Stimulated activated CD8-positive, alpha-beta memory T cell treated with anti-CD3 and anti-CD28 coated beads, Interleukin-12 subunit alpha, Interleukin-12 subunit beta, amount 100 ng/mL, for 24 hours (primary cell): ENCODE measurements at regions not wholly inside any gene's neighbourhood (a gene's known extent, or its start where the extent isn't known, plus 50 kb on each side); places are given as distances from the start of the nearest gene placed in this dataset.
"Not testable (repeated sequence)": the region's sequence is repeated elsewhere in the genome, so short reads cannot be mapped to it uniquely, and the experiment has no call there.

ENCODE experiments used
- DNase-seq: peaks from one replicate; pipeline ENCODE4 v3.0.0-alpha.2; 2020; ENCODE audit errors: extremely low read depth

DNA sequence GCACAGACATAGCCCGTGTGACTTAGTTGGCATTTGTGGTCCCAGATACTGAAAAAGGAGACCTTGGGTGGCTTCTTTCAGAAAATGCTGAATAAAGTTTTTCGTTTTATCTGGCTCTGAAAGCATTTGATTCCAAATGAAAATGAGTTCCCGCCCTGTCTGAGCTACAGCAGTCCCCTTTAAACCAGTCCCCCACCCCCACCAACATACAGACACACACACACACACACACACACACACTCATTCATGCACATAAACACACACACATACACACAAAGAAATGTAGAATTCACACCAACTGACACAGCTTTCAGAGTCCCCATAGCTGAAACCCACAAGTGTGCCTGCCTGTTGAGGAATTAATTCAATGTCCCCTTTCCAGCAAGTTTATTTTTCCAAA, 97.0 kb upstream of the SMARCA2 start:
- DNase-seq, result no peak

DNA sequence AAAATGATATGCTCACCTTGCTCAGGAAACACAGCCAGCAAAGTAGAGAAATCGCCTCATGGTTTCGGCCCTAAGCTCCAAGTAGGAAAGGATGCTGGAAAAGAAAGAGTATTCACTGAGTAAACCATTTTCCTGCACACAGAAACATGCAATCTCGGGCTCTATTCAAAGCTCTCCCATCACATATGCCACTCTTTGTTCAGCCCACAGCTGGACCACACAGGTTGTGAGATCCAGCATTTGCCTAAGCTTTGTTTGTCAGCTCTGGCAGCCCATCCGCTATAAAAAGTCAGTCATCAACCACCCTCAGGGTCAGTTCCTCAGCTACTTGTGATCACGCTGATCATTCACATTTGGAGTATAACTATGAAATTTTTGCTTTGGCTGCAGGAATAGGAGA, 96.5 kb upstream of the SMARCA2 start:
- no peak for DNase-seq

DNA sequence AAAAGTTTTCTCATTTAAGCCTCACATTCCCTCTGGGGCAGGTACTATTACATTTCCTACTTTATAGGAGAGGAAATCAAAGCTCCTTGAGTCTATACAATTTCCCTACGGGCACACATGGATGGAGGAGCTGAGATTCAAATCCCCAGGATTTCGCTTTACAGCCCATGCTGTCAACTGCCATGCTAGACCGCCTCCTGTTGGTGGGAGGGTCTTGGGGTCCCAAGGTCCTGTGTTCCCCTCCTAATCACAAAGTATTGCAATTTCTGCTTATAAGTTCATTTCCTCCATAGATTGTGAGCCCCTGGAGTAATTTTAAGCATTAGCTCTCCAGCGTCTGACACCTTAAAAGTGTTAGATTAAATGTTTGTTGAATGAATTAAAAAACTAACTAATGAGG, 95.9 kb upstream of the SMARCA2 start:
- no peak for DNase-seq

DNA sequence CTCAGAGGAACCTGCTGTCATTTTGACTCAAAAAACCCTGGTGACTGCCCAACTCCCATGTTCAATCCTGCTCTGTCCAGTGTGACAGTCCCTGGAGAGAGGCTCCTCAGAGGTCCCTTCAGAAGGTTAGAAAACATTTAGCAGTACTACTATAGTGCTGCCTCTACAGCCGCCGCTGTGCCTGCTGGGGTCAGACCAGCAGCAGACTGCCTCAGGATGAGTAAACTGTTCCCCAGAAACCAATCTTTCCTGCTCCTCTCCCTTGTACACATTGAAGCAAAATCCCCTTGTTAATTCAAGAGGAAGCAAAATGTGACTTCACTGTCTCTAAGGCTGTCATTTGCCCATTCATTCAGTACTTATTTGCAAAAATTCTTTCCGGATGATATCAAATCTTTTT, 94.8 kb upstream of the SMARCA2 start:
- no peak for DNase-seq

DNA sequence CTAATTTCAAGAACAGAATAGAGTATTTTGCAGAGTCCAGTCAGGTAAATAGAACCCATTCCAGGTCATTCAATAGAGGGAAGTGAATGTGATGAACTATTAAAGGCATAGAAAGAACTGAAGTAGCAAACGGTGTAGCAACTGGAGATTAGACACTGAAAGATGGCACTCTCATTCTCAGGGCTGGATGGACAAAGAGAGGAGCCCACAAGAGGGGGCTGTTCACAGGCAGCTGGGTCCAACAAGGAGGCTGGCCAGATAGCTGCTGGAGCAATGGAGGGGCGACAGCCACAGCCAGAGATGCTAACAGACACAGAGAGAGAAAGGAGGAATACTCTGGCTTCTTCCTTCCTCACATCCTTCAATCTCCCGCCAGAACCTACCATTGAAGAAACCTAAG, 93.1 kb upstream of the SMARCA2 start:
- DNase-seq, result no peak

DNA sequence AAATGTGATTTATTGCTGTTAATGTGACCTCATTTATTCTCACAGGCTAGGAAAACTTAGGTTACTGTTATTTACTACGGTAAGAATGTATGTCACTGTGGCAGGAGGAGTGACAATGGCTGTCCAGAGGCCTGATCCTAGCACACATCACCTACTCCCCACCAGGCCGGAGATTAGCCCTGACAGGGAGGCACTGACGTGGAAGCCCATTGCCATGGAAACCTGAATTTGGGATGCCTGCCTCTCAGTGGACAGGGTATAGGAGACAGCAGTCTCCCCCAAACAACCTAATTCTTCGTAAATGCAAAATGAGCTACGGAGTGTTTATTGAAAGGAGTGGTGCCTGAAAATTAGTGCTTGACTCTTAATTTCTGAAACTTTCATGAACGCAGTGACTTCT, 87.6 kb upstream of the SMARCA2 start:
- DNase-seq, result no peak

DNA sequence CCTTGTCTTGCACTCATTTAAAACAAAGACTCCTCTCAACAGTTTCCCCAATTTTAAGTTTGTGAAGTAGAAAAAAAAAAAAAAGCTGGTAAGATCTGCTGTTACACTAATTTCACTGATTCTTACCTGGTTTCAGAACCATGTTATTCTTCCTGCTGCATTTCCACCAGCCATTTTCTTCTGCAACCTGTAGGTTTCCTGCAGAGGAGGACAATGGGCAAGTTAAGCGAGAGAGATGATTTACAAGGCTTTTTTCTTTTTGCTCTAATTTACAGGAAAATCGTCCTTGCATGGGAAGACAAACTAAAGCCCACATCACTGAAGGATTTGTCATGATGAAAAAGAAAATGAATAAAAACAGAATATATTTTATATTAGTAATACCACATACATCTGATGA, 86.0 kb upstream of the SMARCA2 start:
- DNase-seq, result no peak

DNA sequence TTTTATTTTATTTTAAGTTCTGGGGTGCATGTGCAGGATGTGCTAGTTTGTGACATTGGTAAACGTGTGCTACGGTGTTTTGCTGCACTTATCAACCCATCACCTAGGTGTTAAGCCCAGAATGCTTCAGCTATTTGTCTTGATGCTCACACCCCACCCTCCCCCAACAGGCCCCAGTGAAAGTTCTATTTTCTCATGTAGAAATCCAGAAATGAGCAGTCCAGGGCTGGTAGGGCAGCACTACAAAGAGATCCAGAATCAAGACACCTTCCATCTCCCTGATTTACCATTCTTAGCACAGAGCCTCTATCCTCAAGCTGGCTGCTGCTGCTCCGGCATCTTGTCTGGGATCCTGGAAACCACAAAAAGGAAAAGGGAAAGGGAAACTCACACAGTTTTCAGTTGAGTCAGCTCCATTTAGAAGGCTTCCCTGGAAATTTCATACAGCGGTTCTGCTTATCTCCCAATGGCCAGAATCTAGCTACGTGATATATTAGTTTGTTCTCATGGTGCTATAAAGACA, 85.4 kb upstream of the SMARCA2 start:
- DNase-seq, result no peak

DNA sequence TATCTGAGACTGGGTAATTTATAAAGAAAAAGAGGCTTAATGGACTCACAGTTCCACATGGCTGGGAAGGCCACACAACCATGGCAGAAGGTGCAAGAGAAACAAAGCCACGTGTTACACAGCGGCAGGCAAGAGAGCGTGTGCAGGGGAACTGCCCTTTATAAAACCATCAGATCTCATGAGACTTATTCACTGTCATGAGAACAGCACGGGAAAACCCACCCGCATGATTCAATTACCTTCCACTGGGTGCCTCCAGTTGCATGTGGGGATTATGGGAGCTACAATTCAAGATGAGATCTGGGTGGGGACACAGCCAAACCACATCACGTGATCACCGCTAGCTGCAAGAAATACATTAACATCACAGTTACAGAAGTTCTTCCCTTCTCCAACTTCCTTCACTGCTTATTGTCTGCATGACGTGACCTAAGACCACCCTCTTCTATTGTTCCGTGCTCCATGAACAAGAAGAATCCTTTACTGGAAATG, 84.9 kb upstream of the SMARCA2 start:
- not testable (repeated sequence) for DNase-seq

DNA sequence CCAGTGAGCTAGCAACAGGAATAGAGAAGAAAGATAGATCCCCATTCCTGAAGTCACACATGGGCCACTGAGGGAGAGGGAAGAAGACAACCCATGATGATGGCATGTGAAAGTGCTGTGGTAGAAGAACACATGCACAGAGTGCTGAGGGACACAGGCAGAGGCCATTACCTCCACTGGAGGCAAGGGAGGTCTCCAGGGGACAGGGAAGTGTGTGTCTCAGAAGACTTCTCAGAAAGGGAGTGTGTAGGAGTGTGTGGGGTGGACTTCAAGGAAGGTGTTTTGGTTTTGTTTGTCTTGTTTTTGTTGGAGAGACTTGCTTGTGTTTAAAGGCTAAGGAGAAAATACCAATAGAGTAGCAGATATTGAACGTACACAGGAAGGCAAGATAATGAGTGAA, 77.0 kb upstream of the SMARCA2 start:
- no peak for DNase-seq

DNA sequence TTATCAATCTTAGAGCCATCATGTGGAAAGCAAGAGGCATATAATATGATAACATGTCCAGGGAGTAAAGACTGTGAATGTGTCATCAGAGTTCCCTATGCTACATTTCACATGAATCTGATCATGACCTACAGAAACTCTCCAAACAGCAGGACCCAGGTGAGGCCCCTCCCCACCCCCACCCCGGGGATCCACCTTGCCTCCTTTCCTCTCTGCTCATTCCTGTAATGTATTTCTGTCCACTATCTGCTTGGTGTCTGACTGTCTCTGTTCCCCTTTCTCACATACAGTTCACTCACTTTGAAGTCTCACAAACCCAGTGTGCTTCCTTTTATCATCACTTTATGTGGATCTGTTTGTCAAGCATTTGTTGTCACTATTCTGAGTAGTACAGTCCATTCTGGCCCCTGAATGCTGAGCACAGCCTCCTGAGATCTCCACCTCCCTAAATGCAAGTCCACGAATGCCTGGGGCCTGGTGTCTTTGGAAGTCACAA, 76.4 kb upstream of the SMARCA2 start:
- no peak for DNase-seq

DNA sequence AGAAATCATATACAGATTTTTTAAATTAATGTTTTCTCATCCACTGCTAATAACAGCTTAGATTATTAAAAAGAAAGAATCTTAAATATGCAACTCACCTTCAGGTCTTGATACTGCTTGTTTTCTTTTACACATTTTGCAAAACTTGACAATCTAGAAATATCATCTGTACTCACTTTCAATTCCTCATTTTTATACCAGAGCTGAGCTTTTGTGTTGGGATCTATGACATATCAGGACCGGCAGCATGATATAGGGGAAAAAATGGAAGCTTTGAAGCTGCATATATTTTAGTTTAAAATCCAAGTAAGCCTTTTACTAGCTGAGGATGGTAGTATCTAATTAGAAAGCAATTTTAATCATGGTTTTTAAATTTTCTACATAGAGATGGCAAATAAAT, 75.7 kb upstream of the SMARCA2 start:
- DNase-seq, result no peak

DNA sequence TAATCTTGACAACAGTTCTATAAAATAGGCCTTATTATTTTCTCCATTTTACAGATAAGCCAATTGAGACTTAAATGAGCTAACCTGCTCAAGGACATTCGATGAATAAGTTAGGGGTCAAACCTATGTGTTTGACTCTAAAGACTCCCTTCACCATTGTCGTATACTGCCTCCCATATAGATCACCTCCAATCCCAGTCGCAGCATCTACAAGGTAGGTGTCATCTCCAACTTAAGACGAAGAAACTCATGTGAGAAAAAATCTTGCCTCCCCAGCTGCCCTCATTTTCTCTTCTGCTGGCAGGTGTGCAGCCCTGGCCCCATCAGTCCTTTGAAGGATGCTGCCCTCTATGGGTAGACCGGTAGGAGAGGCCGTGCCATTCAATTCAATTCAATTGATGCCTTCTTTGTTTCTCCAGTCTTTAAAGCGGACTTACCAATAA, 75.2 kb upstream of the SMARCA2 start:
- no peak for DNase-seq

DNA sequence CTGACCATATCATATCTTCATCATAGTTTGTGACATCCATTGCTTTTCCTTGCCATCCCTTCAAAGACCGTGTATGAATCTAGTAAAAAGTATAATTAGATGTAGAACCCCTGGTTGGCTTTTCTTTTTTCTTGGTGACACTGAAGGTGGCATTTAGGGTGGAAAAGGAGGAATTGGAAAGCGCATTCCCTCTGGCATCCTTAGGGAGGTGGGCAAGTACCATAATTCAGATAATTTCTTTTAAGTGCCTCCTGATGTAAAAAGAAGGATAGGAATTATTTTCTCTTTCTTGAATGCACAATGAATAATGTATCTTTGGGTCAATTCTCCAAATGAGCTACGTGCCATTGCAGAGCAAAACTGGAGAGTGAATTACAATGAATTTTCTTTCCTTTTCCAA, 73.2 kb upstream of the SMARCA2 start:
- DNase-seq, result no peak

DNA sequence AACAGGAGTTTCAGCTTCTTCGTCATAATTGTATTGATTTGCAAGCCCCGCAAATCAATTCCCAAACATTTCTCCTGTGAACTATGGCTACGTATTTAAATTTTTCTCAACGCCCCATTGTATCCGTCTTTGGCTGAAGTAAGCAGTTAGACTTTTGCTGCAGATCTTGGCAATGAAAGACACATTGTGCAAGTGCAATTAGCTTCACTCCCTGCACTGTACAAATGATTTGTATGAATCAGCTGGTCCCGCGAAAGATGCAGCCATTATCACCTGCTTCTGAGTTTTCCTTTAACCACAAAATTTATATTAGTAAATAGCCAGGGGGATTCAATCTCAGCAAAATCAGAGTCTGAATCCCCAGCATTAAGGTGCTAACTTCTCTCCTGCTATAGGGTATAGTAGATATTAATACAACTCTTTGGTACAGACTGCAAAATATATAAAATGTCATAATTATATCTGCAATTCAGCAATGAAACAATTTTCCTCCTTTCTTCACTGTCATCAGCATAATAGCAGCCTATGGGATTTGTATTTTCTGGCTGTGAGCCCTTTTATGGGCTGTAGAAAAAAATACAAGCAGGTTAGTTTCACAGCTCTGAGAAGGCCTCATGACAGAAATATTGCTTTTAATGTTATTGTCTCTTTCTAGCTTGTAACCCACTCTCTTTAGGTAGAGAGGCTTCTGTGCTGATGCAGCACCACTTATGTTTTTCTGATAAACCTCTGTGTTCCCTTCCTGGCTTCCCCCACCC, 68.4 kb upstream of the SMARCA2 start:
- no peak for DNase-seq

DNA sequence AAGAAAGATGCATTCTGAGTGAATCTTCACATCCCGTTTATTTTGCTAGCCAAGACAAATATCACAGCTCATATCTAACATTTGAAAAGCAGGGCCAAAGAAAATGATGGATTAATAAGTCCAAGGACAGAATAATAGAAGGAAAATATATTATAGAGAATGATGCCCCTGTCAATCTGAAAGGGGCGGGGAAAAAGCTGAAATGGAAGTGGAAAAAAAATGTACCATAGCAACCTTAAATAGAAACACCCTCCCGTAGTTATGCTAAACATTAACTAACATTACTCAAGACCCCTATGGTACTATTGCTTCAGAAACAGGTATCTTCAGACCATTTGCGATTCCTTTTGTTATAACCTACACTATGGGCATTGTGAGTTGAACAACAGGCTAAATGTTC, 67.7 kb upstream of the SMARCA2 start:
- no peak for DNase-seq

DNA sequence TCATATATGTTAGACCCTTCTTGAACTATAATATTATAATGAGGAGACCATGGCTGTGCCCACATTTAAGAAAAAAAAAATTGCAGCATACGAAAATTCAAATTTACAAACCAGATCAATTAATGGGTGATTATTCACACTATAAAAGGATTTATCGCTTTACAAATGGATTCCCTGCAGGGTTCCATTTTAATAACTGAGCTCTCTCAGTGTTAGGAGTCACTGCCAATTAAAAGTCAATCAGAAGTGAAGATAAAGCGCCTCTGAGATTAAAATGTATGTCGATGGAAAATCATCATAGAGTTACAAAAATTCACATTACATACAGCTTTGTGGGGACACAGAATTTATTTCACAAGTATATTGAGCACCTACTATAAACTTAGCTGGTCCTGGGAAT, 66.6 kb upstream of the SMARCA2 start:
- no peak for DNase-seq

DNA sequence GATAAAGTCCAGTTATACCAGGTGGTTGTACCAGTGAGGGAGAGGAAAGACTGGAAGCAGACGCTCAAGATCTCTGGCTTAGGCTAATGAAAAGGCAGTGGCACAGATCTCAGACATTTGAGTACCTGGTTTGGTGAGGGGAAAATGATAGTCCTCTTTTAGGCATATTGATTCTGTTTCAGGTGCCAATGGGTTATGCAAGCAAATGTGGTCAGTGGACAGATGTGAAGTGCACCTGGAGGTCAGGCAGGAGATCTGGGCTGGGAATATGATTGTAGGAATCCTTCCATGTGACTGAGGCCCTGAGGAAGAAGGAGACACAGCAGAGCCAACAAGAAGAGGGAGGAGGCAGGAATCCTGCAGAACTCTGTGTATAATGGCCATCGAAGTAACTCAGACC, 63.7 kb upstream of the SMARCA2 start:
- DNase-seq, result no peak

DNA sequence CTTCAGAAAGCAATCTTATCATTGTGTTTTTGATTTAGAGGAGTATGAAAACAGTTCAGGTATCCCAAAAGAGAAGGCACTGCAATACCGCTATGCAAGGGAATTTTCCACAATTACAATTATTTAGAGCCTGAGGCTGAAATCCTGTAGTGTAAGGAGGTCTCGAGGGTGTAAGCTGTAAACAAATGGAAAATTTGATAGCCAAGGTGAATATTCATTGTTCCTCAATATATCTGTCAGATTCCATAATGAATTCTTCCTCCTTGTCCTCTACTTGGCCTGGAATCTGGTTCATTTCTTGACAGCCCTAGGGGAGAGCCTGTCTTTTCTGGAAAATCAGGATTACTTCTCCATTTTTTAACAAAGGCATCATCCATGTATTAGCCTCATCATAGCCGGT, 63.1 kb upstream of the SMARCA2 start:
- no peak for DNase-seq

DNA sequence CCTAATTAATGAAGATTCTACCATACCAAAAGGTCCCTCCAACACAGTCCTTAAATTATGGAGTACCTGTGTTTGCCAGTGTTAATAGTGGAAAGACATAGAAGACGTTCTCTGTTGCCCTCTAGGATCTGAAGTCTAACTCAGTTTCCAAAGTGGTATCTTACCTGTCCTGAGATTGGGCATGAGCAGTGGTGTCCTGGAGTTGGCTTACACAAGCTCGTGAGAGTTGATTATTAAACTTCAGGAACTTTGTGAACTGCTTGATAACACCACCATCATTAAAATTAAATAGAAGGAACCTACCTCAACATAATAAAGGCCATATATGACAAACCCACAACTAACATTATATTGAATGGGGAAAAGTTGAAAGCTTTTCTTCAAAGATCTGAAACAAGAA, 60.9 kb upstream of the SMARCA2 start:
- no peak for DNase-seq

DNA sequence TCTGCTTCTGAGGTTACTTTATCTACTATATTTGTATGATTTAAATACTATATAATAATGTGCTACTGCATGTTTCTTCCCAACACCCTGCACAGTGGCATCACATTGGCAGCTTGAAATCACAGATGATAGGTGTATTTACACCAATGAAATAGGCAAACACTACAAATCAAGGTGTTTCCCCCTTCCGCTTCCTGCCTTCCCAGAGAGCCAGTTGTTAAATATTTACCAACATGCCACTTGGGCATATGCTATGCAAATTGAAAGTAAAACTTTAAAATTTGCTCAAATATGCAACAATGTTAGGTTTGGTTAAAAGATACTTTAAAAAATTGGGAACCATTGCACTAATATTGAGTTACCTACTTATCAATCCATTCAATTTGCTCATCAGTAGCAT, 58.2 kb upstream of the SMARCA2 start:
- no peak for DNase-seq

DNA sequence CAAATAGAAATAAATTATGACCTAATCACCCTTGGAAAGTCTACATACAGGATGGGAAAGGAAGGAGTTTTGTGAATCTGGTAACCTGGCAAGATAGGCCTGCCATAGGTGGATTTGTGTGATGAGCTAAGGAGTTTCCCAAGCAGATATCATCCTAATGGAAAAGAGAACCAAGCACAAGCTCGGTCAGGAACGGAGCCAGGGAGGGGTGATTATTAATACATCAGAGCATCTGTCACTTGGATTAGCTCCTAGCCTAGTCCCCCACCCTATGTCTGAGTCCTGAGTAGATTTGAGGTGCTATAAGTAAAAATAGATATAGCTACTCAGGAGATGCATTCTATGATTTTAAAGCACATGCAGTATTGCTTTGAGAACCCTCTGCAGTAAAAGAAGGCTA, 57.3 kb upstream of the SMARCA2 start:
- DNase-seq, result no peak

DNA sequence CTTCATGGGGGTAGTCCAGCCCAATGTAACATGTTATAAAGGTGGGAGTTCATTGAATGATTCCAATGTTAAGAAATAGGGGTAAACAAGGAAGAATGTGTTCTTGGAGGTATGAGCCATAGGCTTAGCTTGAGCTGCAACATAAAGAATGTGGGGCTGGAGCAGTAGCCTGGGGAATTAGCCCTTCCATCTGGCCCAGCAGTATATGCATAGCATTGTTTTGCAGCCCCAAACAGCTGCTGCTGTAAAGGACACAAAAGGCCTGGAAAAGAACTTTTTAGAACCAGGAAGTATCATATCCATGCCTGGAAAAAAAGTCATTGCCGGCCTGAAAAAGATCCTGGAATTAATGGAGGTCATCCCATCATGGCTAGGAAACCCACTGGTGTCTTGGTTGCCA, 55.8 kb upstream of the SMARCA2 start:
- DNase-seq, result no peak
